ENCODE measurements at regions not wholly inside any gene's neighbourhood (a gene's known extent, or its start where the extent isn't known, plus 50 kb on each side); places are given as distances from the start of the nearest gene placed in this dataset.

GRCh38 chr5:88322785-88323184, 54.1 kb upstream of the TMEM161B start:
- H3K27me3 ChIP-seq (ENCODE audit: insufficient read depth, poor library complexity, severe bottlenecking), result no peaks in the 10 kb centered on the region
- H3K36me3 ChIP-seq (ENCODE audit: low read depth), result no peaks in the 10 kb centered on the region
- no peak overlapping the region for H3K27ac ChIP-seq (ENCODE audit: poor library complexity, severe bottlenecking)
- no peaks in the 10 kb centered on the region for H3K4me1 ChIP-seq (ENCODE audit: insufficient read depth, poor library complexity, severe bottlenecking)
- H3K9me3 ChIP-seq (ENCODE audit: severe bottlenecking), result no peaks in the 10 kb centered on the region
- no peak for TF ChIP-seq CTCF (IDR thresholded peaks at IDR 0.05; ENCODE audit: poor library complexity, severe bottlenecking)
- ATAC-seq (ENCODE audit: low read depth), result no peak
- H3K4me3 ChIP-seq (ENCODE audit: severe bottlenecking), result no peak overlapping the region
- DNase-seq (ENCODE audit: low spot score), result no peak

Data from RWPE2 (cell line).